HG03196 (cell line): ENCODE measurements at regions not wholly inside any gene's neighbourhood (a gene's known extent, or its start where the extent isn't known, plus 50 kb on each side); places are given as distances from the start of the nearest gene placed in this dataset.
"Not testable (repeated sequence)": the region's sequence is repeated elsewhere in the genome, so short reads cannot be mapped to it uniquely, and the experiment has no call there.

Experiments
- ATAC-seq: cut with Tn5 transposase; IDR thresholded peaks from one replicate; pipeline ENCODE4 v1.9.1; 2021; ENCODE audit not compliant: unreplicated experiment

GRCh38 chr2:107094450-107094986 is 208.6 kb upstream of the ST6GAL2 start:
- no peak for ATAC-seq

GRCh38 chr2:107102176-107102575 is 216.2 kb upstream of the ST6GAL2 start:
- no peak for ATAC-seq

- no peak for ATAC-seq
Observed at GRCh38 chr2:107107351-107107750, 221.4 kb upstream of the ST6GAL2 start.

GRCh38 chr2:107108556-107108955 is 222.6 kb upstream of the ST6GAL2 start:
- ATAC-seq = no peak

GRCh38 chr2:107111623-107112022 is 225.7 kb upstream of the ST6GAL2 start:
- ATAC-seq = no peak

- ATAC-seq = no peak
Observed at GRCh38 chr2:107112561-107112960, 226.6 kb upstream of the ST6GAL2 start.

- ATAC-seq = no peak
Observed at GRCh38 chr2:107128381-107128780, 242.4 kb upstream of the ST6GAL2 start.

GRCh38 chr2:107132070-107132469 is 246.1 kb upstream of the ST6GAL2 start:
- peak; percentile 92 for ATAC-seq

GRCh38 chr2:107132746-107133145 is 246.8 kb upstream of the ST6GAL2 start:
- no peak for ATAC-seq

GRCh38 chr2:107133412-107133811 is 247.4 kb upstream of the ST6GAL2 start:
- no peak for ATAC-seq

GRCh38 chr2:107136733-107137132 is 250.8 kb upstream of the ST6GAL2 start:
- no peak for ATAC-seq

- ATAC-seq = no peak
Observed at GRCh38 chr2:107137706-107138105, 251.7 kb upstream of the ST6GAL2 start.

GRCh38 chr2:107146181-107146580 is 260.2 kb upstream of the ST6GAL2 start:
- ATAC-seq = no peak

GRCh38 chr2:107146645-107147044 is 260.7 kb upstream of the ST6GAL2 start:
- ATAC-seq = not testable (repeated sequence)

GRCh38 chr2:107148055-107148454 is 262.1 kb upstream of the ST6GAL2 start:
- no peak for ATAC-seq

GRCh38 chr2:107148496-107148895 is 262.5 kb upstream of the ST6GAL2 start:
- no peak for ATAC-seq

- ATAC-seq = no peak
Observed at GRCh38 chr2:107160640-107161239, 274.8 kb upstream of the ST6GAL2 start.

- no peak for ATAC-seq
Observed at GRCh38 chr2:107168141-107168540, 282.2 kb upstream of the ST6GAL2 start.

- no peak for ATAC-seq
Observed at GRCh38 chr2:107174171-107174570, 288.2 kb upstream of the ST6GAL2 start.

GRCh38 chr2:107182981-107183380 is 297.0 kb upstream of the ST6GAL2 start:
- ATAC-seq = no peak

GRCh38 chr2:107187870-107188269 is 301.9 kb upstream of the ST6GAL2 start:
- no peak for ATAC-seq

- no peak for ATAC-seq
Observed at GRCh38 chr2:107195631-107196030, 309.7 kb upstream of the ST6GAL2 start.
